Left hindlimb (tissue), 1 donor: ENCODE measurements at regions not wholly inside any gene's neighbourhood (a gene's known extent, or its start where the extent isn't known, plus 50 kb on each side); places are given as distances from the start of the nearest gene placed in this dataset.

ENCODE experiments used
- DNase-seq: peaks from one replicate; pipeline ENCODE4 v3.0.0-alpha.2; 2018

DNA sequence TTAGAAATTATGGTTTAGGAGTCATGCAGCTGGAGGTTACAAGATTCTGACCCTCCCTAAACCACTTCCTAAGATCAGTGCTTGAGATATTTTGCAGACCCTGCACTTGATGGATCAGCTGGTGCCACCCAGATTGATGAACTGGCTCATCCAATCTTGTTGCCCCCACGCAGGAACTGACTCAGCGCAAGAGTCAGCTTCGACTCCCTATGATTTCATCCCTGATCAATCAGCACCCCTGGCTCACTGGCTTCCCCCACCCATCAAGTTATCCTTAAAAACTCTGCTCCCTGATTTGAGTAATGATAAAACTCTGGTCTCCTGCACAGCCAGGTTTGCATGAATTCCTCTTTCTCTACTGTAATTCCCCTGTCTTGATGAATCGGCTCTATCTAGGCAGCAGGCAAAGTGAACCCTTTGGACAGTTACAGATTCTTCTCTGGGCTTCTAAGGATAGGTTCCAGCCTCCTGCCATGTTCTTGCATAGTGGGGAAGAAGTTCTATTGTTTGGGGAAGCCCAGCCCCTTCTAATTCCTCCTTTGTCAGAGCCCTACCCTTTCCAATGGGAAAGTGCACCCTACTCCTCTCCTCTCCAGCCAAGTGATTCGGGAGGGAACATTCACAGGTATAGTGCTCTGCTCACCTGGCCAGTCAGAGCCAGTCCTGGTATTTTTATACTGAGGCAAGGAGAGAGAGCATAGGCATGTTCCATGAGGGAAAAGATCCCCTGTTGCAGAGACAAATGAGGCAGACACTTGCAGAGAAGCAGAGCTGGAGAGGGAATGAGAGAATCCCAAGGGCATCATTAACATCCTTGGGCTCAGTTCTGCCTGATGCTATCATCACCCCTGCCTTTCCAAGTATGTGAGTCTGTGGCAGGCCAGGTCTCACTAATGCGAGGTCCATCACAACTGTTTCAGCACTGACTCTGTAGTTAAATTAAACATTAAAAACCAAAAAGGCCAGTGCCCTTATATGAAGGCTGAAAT lies 224.4 kb upstream of the GALNT17 start:
- DNase-seq: no peak

DNA sequence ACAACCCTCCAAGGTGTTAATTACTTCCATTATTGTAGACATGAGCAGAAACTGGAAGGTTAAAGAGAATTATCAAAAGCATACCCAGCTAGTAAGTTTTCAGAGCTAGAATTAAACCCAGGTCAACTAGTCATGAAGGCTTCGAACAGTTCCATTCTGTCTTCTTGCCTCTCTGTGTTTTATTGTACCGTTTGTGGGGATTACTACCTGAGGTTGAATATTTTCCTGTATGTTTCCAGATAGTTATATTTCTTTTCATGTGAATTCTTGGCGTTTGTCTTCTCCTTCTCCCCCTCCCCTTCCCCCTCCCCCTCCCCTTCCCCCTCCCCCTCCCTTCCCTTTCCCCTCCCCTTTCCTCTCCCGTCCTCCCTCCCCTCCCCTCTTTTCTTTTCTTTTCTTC lies 218.0 kb upstream of the GALNT17 start:
- DNase-seq: no peak

GRCh38 chr7:70915067-70915466 lies 216.9 kb upstream of the GALNT17 start:
- no peak for DNase-seq

DNA sequence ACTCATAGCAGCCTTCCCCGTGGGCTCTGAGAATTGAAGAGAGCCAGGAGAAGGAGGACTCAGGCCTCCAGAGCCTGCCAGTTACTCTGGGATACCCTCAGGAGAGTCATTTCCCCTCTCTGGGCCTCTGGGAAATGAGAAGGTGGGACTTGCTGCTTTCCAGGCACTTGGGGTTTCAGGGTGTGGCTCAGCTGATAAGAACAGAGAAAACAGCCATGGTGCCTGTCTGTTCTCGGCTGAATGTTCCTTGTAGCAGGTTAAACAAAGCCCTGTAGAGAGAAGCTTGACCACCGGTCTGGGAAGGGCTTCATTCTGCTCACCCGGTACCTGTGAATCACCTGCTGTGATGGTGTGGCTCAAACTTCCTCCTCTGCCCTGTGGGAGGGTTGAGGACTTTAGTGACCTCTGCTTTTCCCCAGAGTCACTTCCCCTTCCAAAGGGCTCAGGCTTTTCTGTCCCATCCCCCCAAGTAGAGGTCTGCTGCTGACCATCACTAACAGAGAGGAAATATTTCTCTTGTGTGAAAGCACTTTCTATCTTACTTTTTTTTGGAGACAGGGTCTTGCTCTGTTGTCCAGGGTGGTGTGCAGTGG lies 212.4 kb upstream of the GALNT17 start:
- no peak for DNase-seq

DNA sequence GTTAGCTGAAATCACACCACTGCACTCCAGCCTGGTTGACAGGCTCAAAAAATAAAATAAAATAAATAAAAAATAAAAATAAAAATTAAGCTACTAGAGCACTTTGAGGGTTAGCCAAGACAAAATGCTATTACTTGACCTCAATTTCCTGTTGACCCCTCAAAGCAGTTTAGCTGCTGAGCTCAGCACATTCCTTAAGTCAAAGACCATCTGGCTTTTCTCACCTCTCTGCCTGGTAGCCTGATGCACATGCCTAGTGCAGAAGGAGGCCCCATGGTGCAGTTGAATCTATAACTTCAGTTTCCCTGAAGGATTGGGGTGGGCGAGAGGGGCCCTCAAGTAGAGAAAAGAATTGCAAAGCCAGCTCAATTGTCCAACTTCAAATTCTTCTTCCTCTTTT lies 211.1 kb upstream of the GALNT17 start:
- no peak for DNase-seq

- DNase-seq: no peak
Measured at GRCh38 chr7:70923181-70923845, 208.6 kb upstream of the GALNT17 start.

- DNase-seq: no peak
Measured at GRCh38 chr7:70925411-70926115, 206.4 kb upstream of the GALNT17 start.

- no peak for DNase-seq
Measured at GRCh38 chr7:70926666-70927065, 205.3 kb upstream of the GALNT17 start.

- no peak for DNase-seq
Measured at GRCh38 chr7:70935311-70935710, 196.6 kb upstream of the GALNT17 start.

GRCh38 chr7:70935854-70936253 lies 196.1 kb upstream of the GALNT17 start:
- DNase-seq: no peak

DNA sequence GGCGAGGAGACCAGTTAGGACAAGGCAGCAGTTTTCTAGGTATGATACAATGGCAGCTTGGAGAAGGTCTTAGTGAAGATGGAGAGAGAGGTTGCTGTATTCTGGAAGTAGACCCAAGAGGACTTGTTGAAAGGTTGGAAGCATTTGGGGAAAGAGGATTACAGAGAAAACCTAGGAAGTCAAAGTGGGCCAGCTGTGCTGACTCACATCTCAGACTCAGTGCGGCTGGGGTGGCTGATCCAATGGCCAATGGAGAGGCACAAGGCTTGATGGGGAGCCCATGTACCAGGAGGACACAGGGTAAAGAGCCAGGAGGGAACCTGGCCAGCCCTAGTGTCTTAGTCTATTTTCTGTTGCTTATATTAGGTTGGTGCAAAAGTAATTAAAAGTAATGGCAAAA lies 194.5 kb upstream of the GALNT17 start:
- no peak for DNase-seq

- DNase-seq: no peak
Measured at GRCh38 chr7:70940597-70940996, 191.3 kb upstream of the GALNT17 start.

DNA sequence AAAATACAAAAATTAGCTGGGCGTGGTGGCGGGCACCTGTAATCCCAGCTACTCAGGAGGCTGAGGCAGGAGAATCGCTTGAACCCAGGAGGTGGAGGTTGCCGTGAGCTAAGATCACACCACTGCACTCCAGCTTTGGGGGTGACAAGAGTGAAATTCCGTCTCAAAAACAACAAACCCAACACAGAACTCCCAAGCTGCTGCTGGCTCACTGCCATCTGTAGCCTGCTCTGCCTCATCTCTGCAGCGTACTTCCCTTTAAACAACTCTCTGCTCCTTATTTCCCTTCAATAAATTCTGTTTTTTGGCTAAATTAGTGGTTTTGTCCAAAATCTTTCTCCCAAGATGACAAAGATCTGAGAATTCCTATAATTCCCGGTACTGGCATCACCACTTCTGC lies 189.2 kb upstream of the GALNT17 start:
- no peak for DNase-seq

DNA sequence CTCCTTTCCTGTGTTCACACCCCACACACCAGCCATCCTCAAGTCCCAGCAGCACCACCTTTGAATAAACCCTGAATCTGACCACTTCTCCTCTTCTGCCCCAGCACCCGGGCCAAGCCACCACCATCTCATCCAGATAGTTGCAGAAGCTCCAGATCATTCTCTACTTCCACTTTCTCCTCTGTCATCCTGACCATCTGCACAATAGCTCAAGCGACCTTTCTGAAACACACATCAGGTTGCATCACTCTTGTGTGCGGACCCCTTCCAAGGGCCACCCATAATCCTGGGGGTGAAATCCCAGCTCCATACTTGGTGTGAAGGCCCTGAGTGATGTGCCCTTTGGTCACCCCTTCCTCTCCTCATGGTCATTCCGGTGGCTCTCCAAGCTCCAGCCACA lies 187.4 kb upstream of the GALNT17 start:
- no peak for DNase-seq

- no peak for DNase-seq
Measured at GRCh38 chr7:70947181-70947580, 184.8 kb upstream of the GALNT17 start.

DNA sequence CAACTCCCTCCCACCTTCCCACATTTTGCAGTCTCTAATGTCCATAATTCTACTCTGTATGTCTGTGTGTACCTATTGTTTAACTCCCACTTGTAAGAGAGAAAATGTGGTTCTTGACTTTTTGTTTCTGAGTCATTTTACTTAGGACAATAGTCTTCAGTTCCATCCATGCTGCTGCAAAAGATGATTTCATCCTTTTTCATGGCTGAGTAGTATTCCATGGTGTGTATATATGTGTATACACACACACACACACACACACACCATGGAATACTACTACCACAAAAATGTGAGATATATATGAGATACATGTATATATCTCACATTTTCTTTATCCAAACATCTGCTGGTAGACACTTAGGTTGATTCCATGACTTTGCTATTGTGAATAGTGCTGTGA lies 182.1 kb upstream of the GALNT17 start:
- no peak for DNase-seq

- no peak for DNase-seq
Measured at GRCh38 chr7:70951271-70951962, 180.5 kb upstream of the GALNT17 start.

- no peak for DNase-seq
Measured at GRCh38 chr7:70952311-70952710, 179.6 kb upstream of the GALNT17 start.

GRCh38 chr7:70953331-70953741 lies 178.6 kb upstream of the GALNT17 start:
- DNase-seq: no peak

- no peak for DNase-seq
Measured at GRCh38 chr7:70953796-70954195, 178.1 kb upstream of the GALNT17 start.

DNA sequence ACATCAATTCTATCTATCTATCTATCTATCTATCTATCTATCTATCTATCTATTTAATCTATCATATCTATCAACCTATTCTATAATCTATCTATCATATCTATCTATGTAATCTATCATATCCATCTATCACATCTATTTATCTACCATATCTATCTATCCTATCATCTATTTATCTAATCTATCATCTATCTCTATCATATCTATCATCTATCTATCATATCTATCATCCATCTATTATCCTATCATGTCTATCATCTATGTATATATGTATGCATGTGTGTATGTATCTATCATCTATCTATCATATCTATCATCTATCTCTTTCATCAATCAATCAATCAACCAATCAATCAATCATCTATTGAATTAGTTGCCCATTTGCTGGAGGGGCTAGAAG lies 159.3 kb upstream of the GALNT17 start:
- DNase-seq: no peak

- no peak for DNase-seq
Measured at GRCh38 chr7:70975754-70976153, 156.2 kb upstream of the GALNT17 start.

GRCh38 chr7:70986297-70986696 lies 145.6 kb upstream of the GALNT17 start:
- no peak for DNase-seq
